Hematopoietic multipotent progenitor cell treated with erythropoietin and hydrocortisone succinate and interleukin-3 and kit ligand, for 8 days (in vitro differentiated cells): ENCODE measurements at regions not wholly inside any gene's neighbourhood (a gene's known extent, or its start where the extent isn't known, plus 50 kb on each side); places are given as distances from the start of the nearest gene placed in this dataset.
"Not testable (repeated sequence)": the region's sequence is repeated elsewhere in the genome, so short reads cannot be mapped to it uniquely, and the experiment has no call there.

ENCODE experiments used
- DNase-seq: peaks from one replicate; pipeline ENCODE4 v3.0.0-alpha.2; 2015

DNA sequence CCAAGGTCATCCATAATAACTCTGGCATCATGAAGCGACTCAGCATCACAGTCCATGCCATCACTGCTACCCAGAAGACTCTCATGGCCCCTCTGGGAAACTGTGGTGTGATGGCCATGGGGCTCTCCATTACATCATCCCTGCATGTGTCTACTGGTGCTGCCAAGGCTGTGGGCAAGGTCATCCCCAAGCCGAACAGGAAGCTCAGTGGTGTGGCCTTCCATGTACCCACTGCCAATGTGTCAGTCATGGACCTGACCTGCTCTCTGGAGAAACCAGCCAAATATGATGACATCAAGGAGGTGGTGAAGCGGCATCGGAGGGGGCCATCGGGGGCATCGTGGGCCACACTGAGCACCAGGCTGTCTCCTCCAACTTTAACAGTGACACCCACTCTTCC, 65.1 kb upstream of the ARHGAP29 start:
- DNase-seq, result no peak

DNA sequence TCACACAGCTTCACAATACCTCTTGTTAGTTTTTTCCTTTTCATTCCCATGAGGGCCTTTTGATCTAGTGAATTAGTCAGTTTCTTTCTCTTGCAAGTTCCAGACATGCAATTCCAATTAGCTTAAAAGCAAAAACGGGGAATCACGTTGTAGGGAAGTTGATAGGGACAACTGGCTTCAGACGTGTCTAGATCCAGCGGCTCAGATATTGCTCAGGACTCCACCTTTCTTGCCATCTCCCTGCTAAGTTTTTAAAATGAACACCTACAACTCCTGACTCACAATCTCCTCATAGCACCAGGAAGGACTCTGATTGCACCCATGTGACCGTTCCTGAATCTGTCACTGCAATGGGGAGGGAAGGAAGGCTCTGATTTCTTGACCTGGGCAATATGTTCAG, 63.8 kb upstream of the ARHGAP29 start:
- no peak for DNase-seq

DNA sequence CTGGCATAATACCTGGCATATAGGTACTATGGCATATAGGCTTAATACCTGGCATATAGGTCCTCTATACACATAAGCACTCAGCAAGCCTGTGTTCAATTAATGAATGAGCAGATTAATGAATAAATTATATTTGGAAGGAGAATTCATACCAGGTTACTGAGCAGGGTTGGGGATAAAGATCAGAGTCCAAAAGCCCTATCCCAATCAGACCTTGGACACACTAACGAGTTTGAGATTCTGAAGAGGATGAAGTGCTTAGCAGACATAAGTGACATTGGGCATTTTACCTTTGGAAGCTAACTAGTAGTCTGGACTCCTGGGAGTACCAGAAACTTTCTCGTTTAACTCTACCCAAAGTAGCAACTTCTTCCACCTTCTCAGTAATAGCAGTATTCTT, 63.3 kb upstream of the ARHGAP29 start:
- DNase-seq, result no peak

DNA sequence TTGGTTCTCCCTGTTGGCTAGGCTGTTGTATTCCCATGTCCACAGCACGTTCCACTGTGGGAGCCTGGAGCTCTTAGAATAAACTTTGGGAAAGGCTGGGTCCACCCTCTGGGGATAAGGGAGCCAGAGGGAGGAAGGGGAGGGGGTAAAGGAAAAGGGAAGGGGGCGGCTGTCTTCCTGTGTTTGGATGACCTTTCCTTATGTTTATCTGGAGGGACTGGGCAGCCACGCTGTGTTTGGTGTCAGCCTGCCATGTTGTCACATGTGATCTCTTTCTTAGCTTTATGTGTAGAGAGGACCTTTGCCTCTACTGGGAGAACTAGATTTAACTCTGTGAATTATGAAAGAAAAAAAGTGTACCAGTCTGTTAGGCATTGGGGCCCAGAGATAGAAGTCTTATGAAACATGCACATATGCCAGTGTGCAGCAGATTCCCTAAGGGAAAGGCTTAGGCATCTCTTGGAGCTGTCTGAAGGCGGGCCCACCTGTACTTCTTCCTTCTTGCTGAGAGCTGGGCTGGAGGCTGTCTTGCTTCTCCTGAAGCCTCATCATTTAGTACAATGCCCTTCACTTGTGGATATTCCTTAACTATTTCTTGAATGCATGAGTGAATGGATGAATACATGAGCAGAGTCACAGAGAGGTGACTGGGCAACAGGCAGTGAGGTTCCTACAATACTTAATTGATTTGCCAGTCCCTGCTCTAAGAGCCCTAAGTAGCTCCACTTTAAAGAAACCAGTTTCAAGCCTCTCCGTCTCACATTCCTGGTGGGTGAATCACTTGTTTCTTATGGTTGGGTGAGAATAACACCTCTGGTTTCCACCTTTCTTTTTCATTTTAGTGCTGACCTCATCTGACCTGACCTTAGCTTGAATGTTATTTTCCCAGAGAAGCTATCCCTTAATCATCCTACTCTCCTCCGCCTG, 62.5 kb upstream of the ARHGAP29 start:
- no peak for DNase-seq

DNA sequence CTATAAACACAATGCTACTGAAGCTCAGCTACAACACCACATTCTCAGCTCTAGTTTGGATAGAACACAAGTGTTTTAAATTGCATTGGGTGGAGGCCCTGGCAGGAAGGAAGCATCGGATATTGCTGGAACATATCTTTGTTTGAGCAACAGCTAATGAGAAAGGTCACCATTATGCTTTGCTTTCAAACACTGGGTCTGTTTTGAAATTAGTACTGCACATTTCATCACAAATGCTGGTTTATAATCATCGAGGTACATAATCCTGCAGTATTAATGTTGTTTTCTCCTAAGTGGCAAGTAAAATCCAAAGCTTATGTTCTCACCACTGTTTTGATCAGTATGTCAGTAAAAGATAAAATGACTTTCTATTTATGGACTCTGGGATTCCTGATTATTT, 61.5 kb upstream of the ARHGAP29 start:
- DNase-seq, result no peak

DNA sequence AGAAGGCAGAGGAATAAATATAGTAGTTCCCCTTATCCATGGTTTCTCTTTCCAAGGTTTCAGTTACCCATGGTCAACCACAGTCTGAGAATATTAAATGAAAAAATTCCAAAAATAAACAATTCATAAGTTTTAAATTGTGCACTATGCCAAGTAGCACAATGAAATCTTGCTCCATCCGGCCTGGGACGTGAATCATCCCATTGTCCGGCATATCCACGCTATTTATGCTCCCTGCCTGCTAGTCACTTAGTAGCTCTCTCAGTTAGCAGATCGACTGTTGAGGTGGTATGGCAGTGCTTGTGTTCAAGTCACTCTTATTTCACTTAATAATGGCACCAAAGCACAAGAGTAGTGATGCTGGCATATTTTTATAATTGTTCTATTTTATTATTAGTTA, 58.6 kb upstream of the ARHGAP29 start:
- no peak for DNase-seq

DNA sequence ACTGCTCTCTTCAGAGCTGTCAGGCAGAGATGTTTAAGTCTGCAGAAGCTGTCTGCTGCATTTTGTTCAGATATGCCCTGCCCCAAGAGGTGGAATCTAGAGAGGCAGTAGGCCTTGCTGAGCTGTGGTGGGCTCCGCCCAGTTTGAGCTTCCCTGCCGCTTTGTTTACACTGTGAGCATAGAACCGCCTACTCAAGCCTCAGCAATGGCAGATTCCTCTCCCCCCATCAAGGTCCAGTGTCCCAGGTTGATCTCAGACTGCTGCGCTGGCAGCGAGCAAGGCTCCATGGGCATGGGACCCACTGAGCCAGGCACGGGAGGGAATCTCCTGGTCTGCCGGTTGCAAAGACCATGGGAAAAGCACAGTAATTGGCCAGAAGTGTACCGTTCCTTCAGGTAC, 55.6 kb upstream of the ARHGAP29 start:
- DNase-seq, result not testable (repeated sequence)

DNA sequence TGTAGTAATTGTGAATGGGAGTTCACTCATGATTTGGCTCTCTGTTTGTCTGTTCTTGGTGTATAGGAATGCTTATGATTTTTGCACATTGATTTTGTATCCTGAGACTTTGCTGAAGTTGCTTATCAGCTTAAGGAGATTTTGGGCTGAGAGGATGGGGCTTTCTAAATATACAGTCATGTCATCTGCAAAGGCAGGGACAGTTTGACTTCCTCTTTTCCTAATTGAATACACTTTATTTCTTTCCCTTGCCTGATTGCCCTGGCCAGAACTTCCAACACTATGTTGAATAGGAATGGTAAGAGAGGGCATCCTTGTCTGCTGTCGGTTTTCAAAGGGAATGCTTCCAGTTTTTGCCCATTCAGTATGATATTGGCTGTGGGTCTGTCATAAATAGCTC, 51.9 kb upstream of the ARHGAP29 start:
- not testable (repeated sequence) for DNase-seq
